ENCODE measurements at regions not wholly inside any gene's neighbourhood (a gene's known extent, or its start where the extent isn't known, plus 50 kb on each side); places are given as distances from the start of the nearest gene placed in this dataset.
A peak's percentile ranks its signal among the peaks of the same experiment; 100 is the strongest.

GRCh38 chr1:78227705-78228635 is 182.2 kb downstream of the GIPC2 start:
- Histone ChIP-seq H3K4me3 (ENCODE audit: low read length) (no peak overlapping the region), H3F3A (ENCODE audit: low read length, unreplicated experiment) (peaks cover 5% of the 10 kb centered on the region), H3K79me2 (ENCODE audit: low read length) (peaks cover 10% of the 10 kb centered on the region), H3K27me3 (ENCODE audit: low read length) (no peaks in the 10 kb centered on the region), H4K20me1 (ENCODE audit: low read length) (no peaks in the 10 kb centered on the region), H3K9me3 (ENCODE audit: low read length) (no peaks in the 10 kb centered on the region), H3K27ac (ENCODE audit: low read length) (no peak overlapping the region), H3K4me2 (ENCODE audit: low read length) (no peak overlapping the region), H2AFZ (ENCODE audit: low read length) (no peak overlapping the region), H3K9me2 (replicated peaks; ENCODE audit: low read length) (no peaks in the 10 kb centered on the region), H3K36me3 (ENCODE audit: low read depth, low read length) (no peaks in the 10 kb centered on the region; the same call in 1 of the 2 replicates), H3K9ac (ENCODE audit: low read length) (no peak overlapping the region), H3K4me1 (ENCODE audit: insufficient read depth, low read length) (peaks cover 33% of the 10 kb centered on the region)
- no TSS peak for BruUV-seq (replicated peaks)
- DNase-seq = no peak
- ChIA-PET CTCF (no interaction called here), POLR2A (ENCODE audit: unreplicated experiment) (no interaction called here)
- intact Hi-C loops (cut with micrococcal nuclease) = no loop called here
- no peak for ATAC-seq
- TF ChIP-seq, protein P1, sequence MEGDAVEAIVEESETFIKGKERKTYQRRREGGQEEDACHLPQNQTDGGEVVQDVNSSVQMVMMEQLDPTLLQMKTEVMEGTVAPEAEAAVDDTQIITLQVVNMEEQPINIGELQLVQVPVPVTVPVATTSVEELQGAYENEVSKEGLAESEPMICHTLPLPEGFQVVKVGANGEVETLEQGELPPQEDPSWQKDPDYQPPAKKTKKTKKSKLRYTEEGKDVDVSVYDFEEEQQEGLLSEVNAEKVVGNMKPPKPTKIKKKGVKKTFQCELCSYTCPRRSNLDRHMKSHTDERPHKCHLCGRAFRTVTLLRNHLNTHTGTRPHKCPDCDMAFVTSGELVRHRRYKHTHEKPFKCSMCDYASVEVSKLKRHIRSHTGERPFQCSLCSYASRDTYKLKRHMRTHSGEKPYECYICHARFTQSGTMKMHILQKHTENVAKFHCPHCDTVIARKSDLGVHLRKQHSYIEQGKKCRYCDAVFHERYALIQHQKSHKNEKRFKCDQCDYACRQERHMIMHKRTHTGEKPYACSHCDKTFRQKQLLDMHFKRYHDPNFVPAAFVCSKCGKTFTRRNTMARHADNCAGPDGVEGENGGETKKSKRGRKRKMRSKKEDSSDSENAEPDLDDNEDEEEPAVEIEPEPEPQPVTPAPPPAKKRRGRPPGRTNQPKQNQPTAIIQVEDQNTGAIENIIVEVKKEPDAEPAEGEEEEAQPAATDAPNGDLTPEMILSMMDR (conservative IDR thresholded peaks at IDR 0.05; ENCODE audit: low read depth, low read length) = no peak
- TF ChIP-seq EZH2phosphoT487 (IDR thresholded peaks at IDR 0.05; ENCODE audit: borderline replicate concordance, low read length) = no peak
- TF ChIP-seq EZH2 (IDR thresholded peaks at IDR 0.05; ENCODE audit: low read length, unreplicated experiment) = no peak

- TF ChIP-seq, protein P1 (conservative IDR thresholded peaks at IDR 0.05; ENCODE audit: low read depth, low read length) = no peak
- TF ChIP-seq EZH2phosphoT487 (IDR thresholded peaks at IDR 0.05; ENCODE audit: borderline replicate concordance, low read length) = no peak
- TF ChIP-seq EZH2 (IDR thresholded peaks at IDR 0.05; ENCODE audit: low read length, unreplicated experiment) = no peak
- H2AFZ ChIP-seq (ENCODE audit: low read length) = peak overlapping the region; percentile 67
- ATAC-seq (peak; percentile 87), DNase-seq (peak; percentile 86)
- peaks cover 10% of the 10 kb centered on the region for H3K79me2 ChIP-seq (ENCODE audit: low read length)
- peaks cover 5% of the 10 kb centered on the region for H3F3A ChIP-seq (ENCODE audit: low read length, unreplicated experiment)
- H3K27me3 ChIP-seq (ENCODE audit: low read length) = no peaks in the 10 kb centered on the region
- intact Hi-C loops (cut with micrococcal nuclease) = no loop called here
- H3K9ac ChIP-seq (ENCODE audit: low read length) = 0 out of 2 replicates have a peak overlapping the region, but pooled peaks have one; percentile 17
- no peaks in the 10 kb centered on the region for H4K20me1 ChIP-seq (ENCODE audit: low read length)
- no peaks in the 10 kb centered on the region for H3K9me2 ChIP-seq (replicated peaks; ENCODE audit: low read length)
- no peaks in the 10 kb centered on the region for H3K9me3 ChIP-seq (ENCODE audit: low read length)
- ChIA-PET CTCF (no interaction called here), POLR2A (ENCODE audit: unreplicated experiment) (interaction anchor here (0.6 kb wide), 1 partner anchor 129 kb away, joined by 7 read pairs; no protein-coding TSS in a partner anchor)
- no TSS peak for BruUV-seq (replicated peaks)
- H3K27ac ChIP-seq (ENCODE audit: low read length) = peak overlapping the region; percentile 76
- no peaks in the 10 kb centered on the region; the same call in 1 of the 2 replicates for H3K36me3 ChIP-seq (ENCODE audit: low read depth, low read length)
- H3K4me2 ChIP-seq (ENCODE audit: low read length) = peak overlapping the region; percentile 66
- peak overlapping the region; percentile 41 for H3K4me3 ChIP-seq (ENCODE audit: low read length)
- peaks cover 30% of the 10 kb centered on the region for H3K4me1 ChIP-seq (ENCODE audit: insufficient read depth, low read length)
These were observed 183.6 kb downstream of the GIPC2 start for GRCh38 chr1:78229344-78229743.

DNA sequence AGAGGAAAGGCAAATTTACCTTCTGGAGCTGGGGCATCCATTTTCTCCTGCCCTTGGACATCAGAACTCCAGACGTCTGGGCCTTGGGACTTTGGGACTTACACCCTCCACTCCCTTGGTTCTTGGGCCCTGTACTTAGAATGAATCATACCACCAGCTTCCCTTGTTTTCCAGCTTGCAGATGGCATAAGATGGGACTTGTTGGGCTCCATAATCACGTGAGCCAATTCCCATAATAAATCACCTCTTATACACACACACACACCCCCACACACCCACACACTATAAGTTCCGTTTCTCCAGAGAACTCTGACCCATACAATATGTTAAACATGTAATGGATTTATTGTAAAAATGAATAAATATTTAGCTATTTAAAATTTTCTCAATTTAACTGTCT is 185.7 kb downstream of the GIPC2 start:
- ChIA-PET CTCF (no interaction called here), POLR2A (ENCODE audit: unreplicated experiment) (no interaction called here)
- TF ChIP-seq EZH2 (IDR thresholded peaks at IDR 0.05; ENCODE audit: low read length, unreplicated experiment) = no peak
- TF ChIP-seq, protein P1 (conservative IDR thresholded peaks at IDR 0.05; ENCODE audit: low read depth, low read length) = no peak
- no peak for TF ChIP-seq EZH2phosphoT487 (IDR thresholded peaks at IDR 0.05; ENCODE audit: borderline replicate concordance, low read length)
- H3K4me2 ChIP-seq (ENCODE audit: low read length) = no peak overlapping the region
- H3K36me3 ChIP-seq (ENCODE audit: low read depth, low read length) = peaks cover 4% of the 10 kb centered on the region; the same call in 1 of the 2 replicates
- H2AFZ ChIP-seq (ENCODE audit: low read length) = no peak overlapping the region
- ATAC-seq (no peak), DNase-seq (no peak)
- intact Hi-C loops (cut with micrococcal nuclease) = no loop called here
- no peaks in the 10 kb centered on the region for H4K20me1 ChIP-seq (ENCODE audit: low read length)
- H3K79me2 ChIP-seq (ENCODE audit: low read length) = peaks cover 10% of the 10 kb centered on the region
- H3K9ac ChIP-seq (ENCODE audit: low read length) = no peak overlapping the region
- no peaks in the 10 kb centered on the region for H3K9me3 ChIP-seq (ENCODE audit: low read length)
- peaks cover 32% of the 10 kb centered on the region for H3K4me1 ChIP-seq (ENCODE audit: insufficient read depth, low read length)
- H3K4me3 ChIP-seq (ENCODE audit: low read length) = no peak overlapping the region
- H3K27ac ChIP-seq (ENCODE audit: low read length) = no peak overlapping the region
- no peaks in the 10 kb centered on the region for H3K27me3 ChIP-seq (ENCODE audit: low read length)
- peaks cover 6% of the 10 kb centered on the region for H3F3A ChIP-seq (ENCODE audit: low read length, unreplicated experiment)
- BruUV-seq (replicated peaks) = no TSS peak
- H3K9me2 ChIP-seq (replicated peaks; ENCODE audit: low read length) = no peaks in the 10 kb centered on the region

All from PC-3 (cell line).